Activated CD4-positive, alpha-beta memory T cell treated with anti-CD3 and anti-CD28 coated beads, Interleukin-2, amount 10 ng/mL, durations not matched to agents 7 days and 5 days (primary cell): ENCODE measurements at regions not wholly inside any gene's neighbourhood (a gene's known extent, or its start where the extent isn't known, plus 50 kb on each side); places are given as distances from the start of the nearest gene placed in this dataset.

Experiments
- CTCF ChIA-PET: fragments of 350-600 bp; sonication (Branson Sonifier 250); formaldehyde crosslinking; loops from one replicate; lab custom pipeline; 2021; ENCODE audit warnings: antibody characterized with exemption, inconsistent platforms; lab: Charles Lee
- POLR2A ChIA-PET: fragments of 350-600 bp; sonication (Branson Sonifier 250); formaldehyde crosslinking; loops from one replicate; lab custom pipeline; 2021; ENCODE audit warnings: antibody characterized with exemption; lab: Charles Lee
- DNase-seq: peaks from one replicate; pipeline ENCODE4 v3.0.0-alpha.2; 2020
- H3K27ac Mint-ChIP-seq: one replicate; pipeline ENCODE4 v1.8.0; 2021; ENCODE audit warnings: mild to moderate bottlenecking, mixed read lengths
- H3K27me3 Mint-ChIP-seq: one replicate; pipeline ENCODE4 v1.8.0; 2021; ENCODE audit warnings: mixed read lengths
- H3K36me3 Mint-ChIP-seq: one replicate; pipeline ENCODE4 v1.8.0; 2021; ENCODE audit warnings: low read depth, mixed read lengths
- H3K4me1 Mint-ChIP-seq: one replicate; pipeline ENCODE4 v1.8.0; 2021; ENCODE audit warnings: mixed read lengths
- H3K4me3 Mint-ChIP-seq: one replicate; pipeline ENCODE4 v1.8.0; 2021; ENCODE audit warnings: mild to moderate bottlenecking, mixed read lengths
- H3K9me3 Mint-ChIP-seq: one replicate; pipeline ENCODE4 v1.8.0; 2021; ENCODE audit warnings: mixed read lengths

GRCh38 chr4:111991797-111992196 is 153.5 kb upstream of the FAM241A start:
- Mint-ChIP-seq H3K9me3 (no peaks in the 10 kb centered on the region), H3K27me3 (peaks cover 11% of the 10 kb centered on the region), H3K4me3 (no peak overlapping the region), H3K4me1 (no peaks in the 10 kb centered on the region), H3K27ac (no peak overlapping the region), H3K36me3 (no peaks in the 10 kb centered on the region)
- DNase-seq = no peak
- ChIA-PET CTCF (no interaction called here), POLR2A (no interaction called here)

GRCh38 chr4:111992351-111993168 is 152.7 kb upstream of the FAM241A start:
- H3K4me1 Mint-ChIP-seq = no peaks in the 10 kb centered on the region
- POLR2A ChIA-PET = no interaction called here
- H3K27ac Mint-ChIP-seq = no peak overlapping the region
- no peaks in the 10 kb centered on the region for H3K36me3 Mint-ChIP-seq
- no peak overlapping the region for H3K4me3 Mint-ChIP-seq
- CTCF ChIA-PET = no interaction called here
- no peak for DNase-seq
- H3K27me3 Mint-ChIP-seq = peaks cover 11% of the 10 kb centered on the region
- H3K9me3 Mint-ChIP-seq = no peaks in the 10 kb centered on the region

GRCh38 chr4:111994392-111994791 is 150.9 kb upstream of the FAM241A start:
- Mint-ChIP-seq H3K36me3 (no peaks in the 10 kb centered on the region), H3K27ac (no peak overlapping the region), H3K9me3 (peaks cover 5% of the 10 kb centered on the region), H3K4me1 (no peaks in the 10 kb centered on the region), H3K4me3 (no peak overlapping the region), H3K27me3 (peaks cover 9% of the 10 kb centered on the region)
- ChIA-PET CTCF (no interaction called here), POLR2A (no interaction called here)
- no peak for DNase-seq

- no peaks in the 10 kb centered on the region for H3K36me3 Mint-ChIP-seq
- H3K27ac Mint-ChIP-seq = no peak overlapping the region
- no peak overlapping the region for H3K4me3 Mint-ChIP-seq
- ChIA-PET POLR2A (no interaction called here), CTCF (no interaction called here)
- peaks cover under 1% of the 10 kb centered on the region for H3K27me3 Mint-ChIP-seq
- H3K9me3 Mint-ChIP-seq = peaks cover 5% of the 10 kb centered on the region
- no peaks in the 10 kb centered on the region for H3K4me1 Mint-ChIP-seq
- DNase-seq = no peak
Observed at GRCh38 chr4:111997785-111998184, 147.5 kb upstream of the FAM241A start.

- no peak for DNase-seq
- Mint-ChIP-seq H3K9me3 (peaks cover 5% of the 10 kb centered on the region), H3K27ac (no peak overlapping the region), H3K27me3 (no peaks in the 10 kb centered on the region), H3K4me3 (no peak overlapping the region), H3K36me3 (no peaks in the 10 kb centered on the region), H3K4me1 (no peaks in the 10 kb centered on the region)
- ChIA-PET POLR2A (no interaction called here), CTCF (no interaction called here)
Observed at GRCh38 chr4:111999801-112000200, 145.5 kb upstream of the FAM241A start.

- no peak overlapping the region for H3K4me3 Mint-ChIP-seq
- no peak for DNase-seq
- ChIA-PET CTCF (no interaction called here), POLR2A (no interaction called here)
- no peaks in the 10 kb centered on the region for H3K36me3 Mint-ChIP-seq
- H3K27me3 Mint-ChIP-seq = no peaks in the 10 kb centered on the region
- no peak overlapping the region for H3K27ac Mint-ChIP-seq
- H3K4me1 Mint-ChIP-seq = no peaks in the 10 kb centered on the region
- H3K9me3 Mint-ChIP-seq = peaks cover 5% of the 10 kb centered on the region
Observed at GRCh38 chr4:112001041-112001440, 144.2 kb upstream of the FAM241A start.

- DNase-seq = no peak
- Mint-ChIP-seq H3K9me3 (peaks cover 5% of the 10 kb centered on the region), H3K36me3 (no peaks in the 10 kb centered on the region), H3K27me3 (peaks cover 3% of the 10 kb centered on the region), H3K27ac (no peak overlapping the region), H3K4me1 (no peaks in the 10 kb centered on the region), H3K4me3 (no peak overlapping the region)
- CTCF ChIA-PET = no interaction called here
- POLR2A ChIA-PET = no interaction called here
Observed at GRCh38 chr4:112002248-112002661, 143.0 kb upstream of the FAM241A start.

GRCh38 chr4:112003231-112003907 is 141.9 kb upstream of the FAM241A start:
- peaks cover 3% of the 10 kb centered on the region for H3K27me3 Mint-ChIP-seq
- H3K9me3 Mint-ChIP-seq = peaks cover 5% of the 10 kb centered on the region
- CTCF ChIA-PET = no interaction called here
- DNase-seq = no peak
- no peak overlapping the region for H3K27ac Mint-ChIP-seq
- H3K4me3 Mint-ChIP-seq = no peak overlapping the region
- H3K36me3 Mint-ChIP-seq = no peaks in the 10 kb centered on the region
- POLR2A ChIA-PET = no interaction called here
- no peaks in the 10 kb centered on the region for H3K4me1 Mint-ChIP-seq

- CTCF ChIA-PET = no interaction called here
- Mint-ChIP-seq H3K4me1 (no peaks in the 10 kb centered on the region), H3K4me3 (no peak overlapping the region), H3K27me3 (peaks cover 3% of the 10 kb centered on the region), H3K27ac (no peak overlapping the region), H3K36me3 (no peaks in the 10 kb centered on the region), H3K9me3 (no peaks in the 10 kb centered on the region)
- POLR2A ChIA-PET = no interaction called here
- DNase-seq = no peak
Observed at GRCh38 chr4:112005027-112005426, 140.2 kb upstream of the FAM241A start.

GRCh38 chr4:112007391-112007790 is 137.9 kb upstream of the FAM241A start:
- H3K4me1 Mint-ChIP-seq = no peaks in the 10 kb centered on the region
- no peak overlapping the region for H3K27ac Mint-ChIP-seq
- H3K36me3 Mint-ChIP-seq = no peaks in the 10 kb centered on the region
- no peak overlapping the region for H3K4me3 Mint-ChIP-seq
- POLR2A ChIA-PET = no interaction called here
- CTCF ChIA-PET = no interaction called here
- H3K27me3 Mint-ChIP-seq = peaks cover 3% of the 10 kb centered on the region
- no peaks in the 10 kb centered on the region for H3K9me3 Mint-ChIP-seq
- DNase-seq = no peak

- H3K27ac Mint-ChIP-seq = no peak overlapping the region
- H3K36me3 Mint-ChIP-seq = no peaks in the 10 kb centered on the region
- H3K9me3 Mint-ChIP-seq = no peaks in the 10 kb centered on the region
- CTCF ChIA-PET = no interaction called here
- peaks cover 10% of the 10 kb centered on the region for H3K27me3 Mint-ChIP-seq
- POLR2A ChIA-PET = no interaction called here
- H3K4me1 Mint-ChIP-seq = no peaks in the 10 kb centered on the region
- no peak for DNase-seq
- no peak overlapping the region for H3K4me3 Mint-ChIP-seq
Observed at GRCh38 chr4:112015960-112016359, 129.3 kb upstream of the FAM241A start.

GRCh38 chr4:112023402-112023950 is 121.8 kb upstream of the FAM241A start:
- Mint-ChIP-seq H3K4me3 (no peak overlapping the region), H3K36me3 (no peaks in the 10 kb centered on the region), H3K27ac (no peak overlapping the region), H3K9me3 (no peaks in the 10 kb centered on the region), H3K4me1 (no peaks in the 10 kb centered on the region), H3K27me3 (peaks cover 9% of the 10 kb centered on the region)
- ChIA-PET POLR2A (no interaction called here), CTCF (interaction anchor here (0.7 kb wide), 1 partner anchor 9 kb away, joined by 3 read pairs; no protein-coding TSS in a partner anchor)
- no peak for DNase-seq

- Mint-ChIP-seq H3K36me3 (no peaks in the 10 kb centered on the region), H3K4me3 (no peak overlapping the region), H3K9me3 (no peaks in the 10 kb centered on the region), H3K4me1 (no peaks in the 10 kb centered on the region), H3K27ac (no peak overlapping the region), H3K27me3 (peaks cover 13% of the 10 kb centered on the region)
- DNase-seq = no peak
- ChIA-PET CTCF (no interaction called here), POLR2A (no interaction called here)
Observed at GRCh38 chr4:112026058-112026457, 119.2 kb upstream of the FAM241A start.
